HG03196 (cell line): ENCODE measurements at regions not wholly inside any gene's neighbourhood (a gene's known extent, or its start where the extent isn't known, plus 50 kb on each side); places are given as distances from the start of the nearest gene placed in this dataset.

Experiments used
- ATAC-seq: cut with Tn5 transposase; IDR thresholded peaks from one replicate; pipeline ENCODE4 v1.9.1; 2021; ENCODE audit not compliant: unreplicated experiment

GRCh38 chr9:73020877-73021276 is 68.0 kb upstream of the ALDH1A1 start:
- ATAC-seq: no peak

DNA sequence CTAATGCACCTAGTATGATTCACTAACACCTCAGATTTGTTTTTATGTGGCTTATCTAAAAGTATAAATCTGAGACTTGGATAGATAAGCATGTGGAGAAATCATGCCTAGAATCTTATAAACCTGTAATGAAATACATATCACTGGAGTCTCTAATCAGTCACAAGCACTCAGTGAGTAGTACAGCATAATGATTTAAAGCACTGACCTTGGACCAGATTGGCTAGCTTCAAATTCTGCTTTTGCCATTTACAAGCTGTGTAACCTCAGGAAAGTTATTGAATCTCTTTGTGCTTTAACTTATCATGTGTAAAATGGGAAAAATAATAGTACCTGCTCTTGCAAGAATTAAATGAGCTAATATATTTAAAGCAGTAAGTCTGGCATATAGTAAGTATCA is 61.2 kb upstream of the ALDH1A1 start:
- no peak for ATAC-seq

GRCh38 chr9:73011956-73012355 is 59.1 kb upstream of the ALDH1A1 start:
- ATAC-seq: no peak

DNA sequence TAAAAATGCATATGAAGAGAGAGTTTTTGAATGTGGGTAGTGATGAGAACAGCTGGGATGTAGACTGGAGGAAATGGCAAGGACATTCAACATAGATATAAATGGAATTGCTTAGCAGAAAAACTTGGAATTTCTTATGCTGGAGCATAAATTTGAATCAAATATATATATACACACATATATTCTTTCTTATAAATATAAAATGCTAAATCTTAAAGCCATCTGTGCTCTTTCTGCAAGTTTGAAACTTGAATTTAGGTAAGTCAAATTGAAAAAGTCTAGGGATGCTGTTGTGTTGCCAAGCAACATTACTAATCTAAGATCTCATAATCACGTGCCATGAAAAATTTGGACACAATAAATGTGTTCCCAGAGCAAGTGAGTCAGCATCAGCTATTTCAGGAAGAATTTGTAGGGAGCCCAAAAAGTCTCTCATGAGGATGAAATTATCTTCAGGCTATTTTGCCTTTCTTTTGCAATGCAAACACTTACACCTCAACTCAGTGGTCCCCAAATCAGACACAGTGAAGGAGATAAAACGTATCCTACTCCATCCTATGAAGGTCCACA is 58.4 kb upstream of the ALDH1A1 start:
- ATAC-seq: no peak

GRCh38 chr9:73009649-73010288 is 56.9 kb upstream of the ALDH1A1 start:
- ATAC-seq: no peak

DNA sequence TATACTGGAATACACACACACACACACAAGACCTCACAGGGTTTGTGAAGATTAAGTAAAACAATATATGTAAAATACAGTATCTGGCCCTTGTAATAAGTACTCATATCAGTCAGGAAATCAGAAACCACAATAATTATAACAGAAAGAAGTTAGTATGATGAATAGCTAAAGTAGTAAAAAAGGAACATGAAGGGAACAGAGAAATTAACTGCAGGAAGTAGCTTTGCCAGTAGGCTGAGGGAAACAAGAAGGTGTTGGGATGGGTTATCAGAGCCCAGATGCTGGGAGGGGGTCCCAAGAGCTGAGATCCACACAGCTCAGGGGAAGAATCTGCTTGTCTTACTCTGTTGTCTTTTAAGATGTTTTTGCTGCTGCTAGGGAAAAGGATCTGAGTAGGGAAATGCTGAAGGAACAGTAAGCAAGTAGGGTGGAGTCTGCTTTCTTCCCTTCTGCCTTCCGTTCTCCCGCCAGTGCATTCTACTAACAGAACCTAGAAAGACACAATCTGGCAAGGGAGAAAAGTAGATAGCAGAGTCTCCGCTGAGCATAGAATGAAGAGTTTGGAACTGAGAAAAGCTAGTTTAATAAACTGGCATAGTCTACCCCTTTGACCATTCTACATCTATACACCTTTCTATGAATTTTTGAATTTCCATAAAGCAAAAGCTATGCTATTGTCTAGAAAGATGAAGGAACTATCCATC is 55.3 kb upstream of the ALDH1A1 start:
- no peak for ATAC-seq

- ATAC-seq: no peak
These were observed 54.1 kb upstream of the ALDH1A1 start for GRCh38 chr9:73006986-73007385.
